Stomach (tissue), 8 donors: ENCODE measurements at regions not wholly inside any gene's neighbourhood (a gene's known extent, or its start where the extent isn't known, plus 50 kb on each side); places are given as distances from the start of the nearest gene placed in this dataset.

Experiments used
- DNase-seq, 2 donors: peaks; one replicate each; pipeline versions ENCODE4 v3.0.0 to v3.0.0-alpha.2; 2013 to 2019
- H3K27ac ChIP-seq, 5 donors: fragments of 200-600 bp in 4 of 5; sonication (generic) in 4 of 5; one replicate each; pipeline ENCODE4 v1.5.1; 2013 to 2019; ENCODE audit warnings: mild to moderate bottlenecking in 1 of 5, moderate library complexity in 1 of 5
- H3K27me3 ChIP-seq, 3 donors: fragments of 200-600 bp; sonication (generic); one replicate each; pipeline ENCODE4 v1.5.1; 2017 to 2019; ENCODE audit warnings: mixed run types in 1 of 3
- H3K36me3 ChIP-seq, 4 donors: fragments of 200-600 bp; sonication (generic); 1 replicate in 3 of 4; 2 replicates in 1 of 4; pipeline ENCODE4 v1.5.1; 2016 to 2019
- H3K4me1 ChIP-seq, 4 donors: fragments of 200-600 bp; sonication (generic); one replicate each; pipeline ENCODE4 v1.5.1; 2016 to 2019
- H3K4me3 ChIP-seq, 4 donors: fragments of 200-600 bp; sonication (generic) in 3 of 4; one replicate each; pipeline ENCODE4 v1.5.1; 2016 to 2019; ENCODE audit warnings: mild to moderate bottlenecking in 1 of 4
- H3K9me3 ChIP-seq, 4 donors: fragments of 200-600 bp; sonication (generic); one replicate each; pipeline ENCODE4 v1.5.1; 2016 to 2019
- EP300 ChIP-seq: sonication (generic); formaldehyde crosslinking; IDR thresholded peaks from one replicate; pipeline ENCODE4 v1.6.1; 2017; ENCODE audit warnings: antibody characterized with exemption
- POLR2A ChIP-seq, 4 donors: fragments of 450-650 bp; IDR thresholded peaks; one replicate each; pipeline ENCODE4 v1.6.1; 2016; ENCODE audit warnings: antibody characterized with exemption in 4 of 4, control low read depth in 2 of 4, mild to moderate bottlenecking in 1 of 4, moderate library complexity in 1 of 4
- POLR2AphosphoS5 ChIP-seq, 3 donors: sonication (generic); formaldehyde crosslinking; IDR thresholded peaks; one replicate each; pipeline ENCODE4 v1.6.1; 2016; ENCODE audit warnings: antibody characterized with exemption in 3 of 3
- WGBS, 5 donors: extraction: QIAGEN DNeasy Blood & Tissue Kit in 3 of 5; methylation state at CpG; one replicate each; pipeline versions ENCODE4 v1.1.5 to v1.1.7; 2013 to 2018; 5-methylcytosine and 5-hydroxymethylcytosine counted together
- intact Hi-C: fragments of 100-400 bp; cut with DNase I; formaldehyde crosslinking; loops from one replicate; pipeline ENCODE4 v1.15.1; 2023; ENCODE audit warnings: low total_unique reads
- TF ChIP-seq, protein P1 (sequence below), 7 experiments: fragments of 450-650 bp in 4 of 7; fragments of 200-600 bp in 3 of 7; sonication (generic) in 3 of 7; IDR thresholded peaks; one replicate each; pipeline ENCODE4 v1.5.1; 2016 to 2019; ENCODE audit warnings: antibody characterized with exemption in 7 of 7, control low read depth in 2 of 7, mild to moderate bottlenecking in 1 of 7
- donor health status: healthy with polysubstance abuse.
- donor health status: Bipolar disorder and iron deficiency.
- donor health status: healthy.

DNA sequence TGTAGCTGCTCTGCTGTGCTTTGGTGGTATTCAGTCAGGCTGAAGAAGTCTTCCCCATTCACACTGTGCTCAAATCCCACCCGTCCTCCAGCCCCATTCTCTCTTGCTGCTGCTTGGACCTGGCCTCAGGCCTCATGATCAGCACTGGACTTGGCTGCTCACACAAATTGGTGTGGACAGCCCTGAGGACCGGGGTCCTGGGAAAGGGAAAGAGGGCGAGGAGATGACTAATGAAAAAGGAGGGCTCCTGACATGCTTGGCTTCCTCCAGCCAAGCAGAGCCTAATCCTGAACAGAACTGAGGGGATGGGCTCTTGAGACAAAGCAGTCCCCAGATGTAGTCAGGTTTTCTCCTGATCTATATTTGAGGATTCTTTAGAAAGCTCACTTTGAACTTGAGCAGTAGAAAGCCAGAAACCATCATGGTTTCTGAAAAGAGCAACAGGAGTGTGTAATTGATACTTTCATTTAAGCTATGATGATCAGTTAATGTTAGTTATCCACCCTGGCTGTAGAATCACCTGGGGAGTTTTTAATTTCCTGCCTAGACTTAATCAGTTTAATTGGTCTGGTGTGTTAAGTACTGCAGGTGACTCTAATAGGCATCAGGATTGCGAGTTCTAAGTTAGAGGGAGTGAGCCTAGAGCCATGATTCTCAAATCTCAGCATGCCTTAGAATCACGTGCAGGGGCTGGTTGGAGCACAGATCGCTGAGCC is 79.4 kb upstream of the THBS1 start:
- Histone ChIP-seq H3K27me3 (no peaks in the 10 kb centered on the region), H3K27ac (no peak overlapping the region), H3K36me3 (no peaks in the 10 kb centered on the region), H3K4me1 (peaks cover 0 to 18% (median 8%) of the 10 kb centered on the region in 4 donors), H3K4me3 (no peak overlapping the region), H3K9me3 (no peaks in the 10 kb centered on the region)
- DNase-seq = no peak
- 83 to 93% (median 91%) methylated on average over 6 of the region's 6 CpGs for WGBS, 5 donors
- TF ChIP-seq POLR2A (IDR thresholded peaks at IDR 0.05) (no peak), EP300 (no peak), POLR2AphosphoS5 (IDR thresholded peaks at IDR 0.05) (no peak)
- TF ChIP-seq, protein P1, sequence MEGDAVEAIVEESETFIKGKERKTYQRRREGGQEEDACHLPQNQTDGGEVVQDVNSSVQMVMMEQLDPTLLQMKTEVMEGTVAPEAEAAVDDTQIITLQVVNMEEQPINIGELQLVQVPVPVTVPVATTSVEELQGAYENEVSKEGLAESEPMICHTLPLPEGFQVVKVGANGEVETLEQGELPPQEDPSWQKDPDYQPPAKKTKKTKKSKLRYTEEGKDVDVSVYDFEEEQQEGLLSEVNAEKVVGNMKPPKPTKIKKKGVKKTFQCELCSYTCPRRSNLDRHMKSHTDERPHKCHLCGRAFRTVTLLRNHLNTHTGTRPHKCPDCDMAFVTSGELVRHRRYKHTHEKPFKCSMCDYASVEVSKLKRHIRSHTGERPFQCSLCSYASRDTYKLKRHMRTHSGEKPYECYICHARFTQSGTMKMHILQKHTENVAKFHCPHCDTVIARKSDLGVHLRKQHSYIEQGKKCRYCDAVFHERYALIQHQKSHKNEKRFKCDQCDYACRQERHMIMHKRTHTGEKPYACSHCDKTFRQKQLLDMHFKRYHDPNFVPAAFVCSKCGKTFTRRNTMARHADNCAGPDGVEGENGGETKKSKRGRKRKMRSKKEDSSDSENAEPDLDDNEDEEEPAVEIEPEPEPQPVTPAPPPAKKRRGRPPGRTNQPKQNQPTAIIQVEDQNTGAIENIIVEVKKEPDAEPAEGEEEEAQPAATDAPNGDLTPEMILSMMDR (IDR thresholded peaks at IDR 0.05) = no peak
- intact Hi-C loops = no loop called here

- H3K9me3 ChIP-seq = no peaks in the 10 kb centered on the region
- no peak overlapping the region for H3K4me3 ChIP-seq
- H3K4me1 ChIP-seq = peaks cover 0 to 18% (median 8%) of the 10 kb centered on the region in 4 donors
- no peaks in the 10 kb centered on the region for H3K36me3 ChIP-seq
- DNase-seq = no peak
- intact Hi-C loops = no loop called here
- TF ChIP-seq POLR2AphosphoS5 (IDR thresholded peaks at IDR 0.05) (no peak), POLR2A (IDR thresholded peaks at IDR 0.05) (no peak), EP300 (no peak)
- TF ChIP-seq, protein P1 (IDR thresholded peaks at IDR 0.05) = no peak
- H3K27me3 ChIP-seq = no peaks in the 10 kb centered on the region
- H3K27ac ChIP-seq = no peak overlapping the region
- WGBS, 5 donors = 82 to 89% (median 86%) methylated on average over 4 of the region's 4 CpGs
These were observed 78.8 kb upstream of the THBS1 start for GRCh38 chr15:39502082-39502447.

DNA sequence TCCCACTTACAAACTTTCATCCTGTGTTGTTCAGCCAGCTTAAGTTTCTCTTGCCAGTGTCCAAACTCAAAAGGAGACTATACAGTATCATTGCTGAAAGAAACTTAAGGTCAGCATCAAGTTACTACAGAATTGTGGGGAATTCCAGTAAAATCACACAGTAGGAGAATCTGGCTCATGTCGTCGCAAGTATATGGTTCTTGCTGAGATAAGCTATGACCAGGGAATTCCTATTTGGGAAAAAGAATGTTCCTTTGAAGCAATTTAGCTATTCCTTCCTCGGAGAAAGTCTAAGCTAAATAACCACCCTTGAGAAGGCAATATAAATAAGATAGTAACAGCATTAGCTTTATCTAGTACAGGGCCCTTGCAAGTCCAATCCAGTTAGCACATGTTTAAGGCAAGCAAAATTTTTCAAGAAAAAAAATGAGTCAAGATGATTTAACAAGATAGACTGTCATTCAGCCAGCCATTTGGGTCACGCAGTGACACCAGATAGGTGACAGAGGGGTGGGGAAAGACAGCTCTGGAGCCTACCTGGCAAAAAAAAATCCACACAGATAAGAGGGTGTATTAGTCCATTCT is 78.2 kb upstream of the THBS1 start:
- no peaks in the 10 kb centered on the region for H3K36me3 ChIP-seq
- DNase-seq = peak in 1 of 2 donors; percentile 64
- no peaks in the 10 kb centered on the region for H3K27me3 ChIP-seq
- intact Hi-C loops = no loop called here
- TF ChIP-seq POLR2AphosphoS5 (IDR thresholded peaks at IDR 0.05) = no peak
- no peak for TF ChIP-seq EP300
- TF ChIP-seq, protein P1 (IDR thresholded peaks at IDR 0.05) = no peak
- TF ChIP-seq POLR2A (IDR thresholded peaks at IDR 0.05) = no peak
- H3K4me3 ChIP-seq = no peak overlapping the region
- no peak overlapping the region for H3K27ac ChIP-seq
- 67 to 81% (median 72%) methylated on average over 4 of the region's 4 CpGs for WGBS, 5 donors
- no peaks in the 10 kb centered on the region for H3K9me3 ChIP-seq
- H3K4me1 ChIP-seq = peaks cover 0 to 14% (median 5%) of the 10 kb centered on the region in 4 donors

DNA sequence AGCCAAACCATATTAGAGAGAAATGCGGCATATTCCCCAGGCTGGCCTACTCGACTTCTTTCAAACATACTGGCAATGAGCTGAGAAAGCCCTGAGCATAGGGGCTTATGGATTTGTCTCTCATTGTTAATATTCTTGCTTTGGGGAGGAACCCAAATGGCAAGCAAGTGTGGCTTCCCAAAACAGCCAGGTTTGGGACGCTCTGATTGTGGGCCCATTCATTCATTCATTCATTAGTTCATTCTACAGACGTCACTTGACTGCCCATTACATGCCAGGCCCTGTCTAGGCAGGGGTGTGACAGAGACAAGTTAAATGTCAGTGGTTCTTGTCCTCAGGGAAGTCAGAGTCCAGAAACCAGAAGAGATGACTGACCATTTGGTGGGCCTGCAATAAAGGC is 77.4 kb upstream of the THBS1 start:
- no peaks in the 10 kb centered on the region for H3K9me3 ChIP-seq
- H3K4me3 ChIP-seq = no peak overlapping the region
- WGBS, 5 donors = 89 to 97% (median 95%) methylated on average over 4 of the region's 4 CpGs
- H3K27me3 ChIP-seq = no peaks in the 10 kb centered on the region
- no peak for DNase-seq
- H3K27ac ChIP-seq = no peak overlapping the region
- intact Hi-C loops = no loop called here
- TF ChIP-seq, protein P1 (IDR thresholded peaks at IDR 0.05) = no peak
- TF ChIP-seq EP300 = no peak
- H3K36me3 ChIP-seq = no peaks in the 10 kb centered on the region
- H3K4me1 ChIP-seq = peaks cover 0 to 5% (median 1%) of the 10 kb centered on the region in 4 donors
